Endothelial cell of umbilical vein (primary cell): ENCODE measurements at regions not wholly inside any gene's neighbourhood (a gene's known extent, or its start where the extent isn't known, plus 50 kb on each side); places are given as distances from the start of the nearest gene placed in this dataset.

Experiments used
- BruUV-seq: library from RNA; stranded (reverse); fragments of 400-500 nt; replicated peaks from 2 replicates; lab custom pipeline; 2021; lab: Mats Ljungman, UMichigan
- CTCF ChIA-PET: fragments of 300-600, 350-600 bp; sonication (Branson Sonifier 250); formaldehyde crosslinking; loops from one replicate; lab custom pipeline; 2021; ENCODE audit warnings: antibody characterized with exemption, inconsistent platforms; lab: Charles Lee
- POLR2A ChIA-PET: fragments of 300-600, 350-600 bp; sonication (Branson Sonifier 250); formaldehyde crosslinking; loops from one replicate; lab custom pipeline; 2021; ENCODE audit warnings: antibody characterized with exemption, inconsistent platforms; lab: Charles Lee
- DNase-seq: peaks from one replicate; pipeline ENCODE4 v3.0.0-alpha.2; 2011; ENCODE audit warnings: low read depth, low spot score
- FAIRE-seq: peaks from 2 replicates; lab custom pipeline; 2011; peaks lifted over from hg19 to GRCh38; lab: Jason Lieb, UNC
- H2AFZ ChIP-seq: 2 replicates; pipeline ENCODE4 v1.6.0; 2012; ENCODE audit warnings: low read depth, low read length, control low read depth, inconsistent platforms
- H3K27ac ChIP-seq: 2 replicates; pipeline ENCODE4 v1.5.1; 2011; ENCODE audit warnings: low read depth, mild to moderate bottlenecking, control low read depth, low read length, moderate library complexity; ENCODE audit not compliant: insufficient read depth
- H3K27me3 ChIP-seq, 2 experiments: 2 replicates each; pipeline versions ENCODE4 v1.6.0 to v1.6.1; 2011; ENCODE audit warnings: low read length in 2 of 2, mixed read lengths in 1 of 2; ENCODE audit not compliant: control insufficient read depth in 2 of 2, insufficient read depth in 2 of 2
- H3K36me3 ChIP-seq, 2 experiments: 2 replicates in 1 of 2; 3 replicates in 1 of 2; pipeline ENCODE4 v1.5.1; 2011; ENCODE audit warnings: low read length in 2 of 2, mild to moderate bottlenecking in 1 of 2, moderate library complexity in 1 of 2; ENCODE audit not compliant: control insufficient read depth in 2 of 2, insufficient read depth in 2 of 2; ENCODE audit errors: extremely low read depth in 1 of 2
- H3K4me1 ChIP-seq: 3 replicates; pipeline ENCODE4 v1.5.1; 2011; ENCODE audit warnings: mild to moderate bottlenecking, low read length; ENCODE audit not compliant: control insufficient read depth, insufficient read depth; ENCODE audit errors: extremely low read depth
- H3K4me2 ChIP-seq: 2 replicates; pipeline ENCODE4 v1.6.1; 2011; ENCODE audit warnings: low read length, control low read depth, mixed read lengths; ENCODE audit not compliant: insufficient read depth
- H3K4me3 ChIP-seq, 3 experiments: fragments of 200-600 bp in 1 of 3; sonication (generic), shearing (Covaris generic) in 1 of 3; replicated peaks in 1 of 3; 2 replicates each; pipeline ENCODE4 v1.5.1; 2011 to 2016; ENCODE audit warnings: control low read depth in 3 of 3, low read length in 3 of 3, mild to moderate bottlenecking in 2 of 3, inconsistent platforms in 1 of 3, low read depth in 1 of 3, moderate library complexity in 1 of 3; ENCODE audit not compliant: insufficient read depth in 1 of 3
- H3K79me2 ChIP-seq: 2 replicates; pipeline ENCODE4 v1.6.0; 2012; ENCODE audit warnings: low read length, inconsistent platforms; ENCODE audit not compliant: control insufficient read depth, insufficient read depth
- H3K9ac ChIP-seq: replicated peaks from 2 replicates; pipeline ENCODE3; 2011; ENCODE audit warnings: low read length, control low read depth; ENCODE audit not compliant: insufficient read depth; ENCODE audit errors: extremely low read depth
- H3K9me1 ChIP-seq: replicated peaks from 3 replicates; pipeline ENCODE4 v1.6.0; 2011; ENCODE audit warnings: mild to moderate bottlenecking, low read length; ENCODE audit not compliant: control insufficient read depth, insufficient read depth; ENCODE audit errors: extremely low read depth
- H3K9me3 ChIP-seq: replicated peaks from 2 replicates; pipeline ENCODE4 v1.5.1; 2012; ENCODE audit warnings: low read length, inconsistent platforms; ENCODE audit not compliant: control insufficient read depth, insufficient read depth
- H4K20me1 ChIP-seq: replicated peaks from 2 replicates; pipeline ENCODE3; 2011; ENCODE audit warnings: mild to moderate bottlenecking, low read length; ENCODE audit not compliant: control insufficient read depth, insufficient read depth; ENCODE audit errors: extremely low read depth
- EZH2 ChIP-seq: IDR thresholded peaks from 2 replicates; pipeline ENCODE4 v1.6.1; 2012; ENCODE audit warnings: borderline replicate concordance, low read depth, mild to moderate bottlenecking, moderate library complexity, low read length, inconsistent platforms; ENCODE audit not compliant: severe bottlenecking
- FOS ChIP-seq: IDR thresholded peaks from 2 replicates; pipeline ENCODE4 v1.6.1; 2011; ENCODE audit warnings: mild to moderate bottlenecking, low read length, moderate library complexity, borderline replicate concordance; ENCODE audit not compliant: insufficient read depth
- GATA2 ChIP-seq: IDR thresholded peaks from 2 replicates; pipeline ENCODE4 v1.7.0; 2011; ENCODE audit warnings: low read depth, mild to moderate bottlenecking, moderate library complexity, mixed read lengths, low read length; ENCODE audit not compliant: insufficient read length, insufficient read depth
- JUN ChIP-seq: IDR thresholded peaks from 2 replicates; pipeline ENCODE4 v1.6.1; 2011; ENCODE audit warnings: borderline replicate concordance, low read depth; ENCODE audit not compliant: insufficient read length, insufficient read depth
- MAX ChIP-seq: IDR thresholded peaks from 2 replicates; pipeline ENCODE4 v1.6.1; 2011; ENCODE audit not compliant: insufficient read depth, insufficient read length
- POLR2A ChIP-seq: IDR thresholded peaks from 2 replicates; pipeline ENCODE4 v1.6.1; 2012; ENCODE audit warnings: low read depth, mild to moderate bottlenecking, control low read depth, low read length
- POLR2AphosphoS5 ChIP-seq: IDR thresholded peaks from 2 replicates; pipeline ENCODE4 v1.6.1; 2012; ENCODE audit warnings: low read depth, mild to moderate bottlenecking, control low read depth, low read length, moderate library complexity; ENCODE audit not compliant: insufficient read depth
- dilution Hi-C: fragments of 300-500 bp; cut with MboI; formaldehyde crosslinking; loops from one replicate; pipeline ENCODE4 v1.15.0; 2019; ENCODE audit warnings: low sequenced_read_pairs; ENCODE audit not compliant: extremely low pct_ligation_motif_present
- intact Hi-C: fragments of 100-400 bp; cut with micrococcal nuclease; formaldehyde crosslinking; loops from one replicate; pipeline ENCODE4 v1.10.0; 2022
- TF ChIP-seq, protein P1 (sequence below), 2 donors: IDR thresholded peaks; 1 replicate in 1 of 2; 2 replicates in 1 of 2; pipeline ENCODE4 v1.5.1; 2011; ENCODE audit warnings: low read length in 2 of 2, mild to moderate bottlenecking in 2 of 2, moderate library complexity in 2 of 2, control low read depth in 1 of 2, inconsistent platforms in 1 of 2, low read depth in 1 of 2; ENCODE audit not compliant: insufficient read depth in 1 of 2; ENCODE audit errors: extremely low read depth in 1 of 2

DNA sequence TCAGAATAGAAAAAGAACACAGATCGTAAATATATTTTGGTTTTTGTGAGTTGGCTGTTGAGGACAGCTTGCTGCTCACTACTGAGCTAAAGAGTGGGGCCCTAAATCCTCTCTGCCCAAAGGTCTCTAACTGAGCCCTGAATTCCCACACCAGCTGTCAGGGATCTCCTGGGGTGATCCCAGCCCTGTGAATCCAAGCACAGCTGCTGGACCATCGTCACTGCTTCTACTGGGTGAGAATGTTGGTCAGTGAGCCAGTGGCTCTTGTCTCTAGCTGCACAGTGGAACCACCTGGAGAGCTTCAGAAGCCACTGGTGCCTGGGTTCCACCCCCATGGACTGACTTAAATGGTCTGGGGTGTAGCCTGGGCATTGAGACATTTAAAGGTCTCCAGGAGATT, 90.5 kb upstream of the IL12A start:
- Histone ChIP-seq H3K27ac (no peak overlapping the region), H2AFZ (no peak overlapping the region), H4K20me1 (no peaks in the 10 kb centered on the region), H3K9me1 (no peaks in the 10 kb centered on the region), H3K79me2 (no peaks in the 10 kb centered on the region), H3K4me2 (no peak overlapping the region), H3K4me3 (no peak overlapping the region), H3K27me3 (no peaks in the 10 kb centered on the region), H3K36me3 (peaks cover 7 to 17% of the 10 kb centered on the region in 2 experiments), H3K4me1 (no peaks in the 10 kb centered on the region), H3K9me3 (no peaks in the 10 kb centered on the region), H3K9ac (no peak overlapping the region)
- FAIRE-seq (no peak), DNase-seq (no peak)
- BruUV-seq: no TSS peak
- ChIA-PET CTCF (interaction anchor here (1.2 to 5.3 kb wide), 3 partner anchors 13 to 91 kb away, joined by 6 to 34 read pairs (median 7); partner anchors contain the start of gene IL12A), POLR2A (no interaction called here)
- intact Hi-C loops (no loop called here), dilution Hi-C loops (no loop called here)
- TF ChIP-seq FOS (no peak), JUN (no peak), GATA2 (no peak), POLR2A (no peak), MAX (no peak), POLR2AphosphoS5 (no peak), EZH2 (no peak)
- TF ChIP-seq, protein P1, sequence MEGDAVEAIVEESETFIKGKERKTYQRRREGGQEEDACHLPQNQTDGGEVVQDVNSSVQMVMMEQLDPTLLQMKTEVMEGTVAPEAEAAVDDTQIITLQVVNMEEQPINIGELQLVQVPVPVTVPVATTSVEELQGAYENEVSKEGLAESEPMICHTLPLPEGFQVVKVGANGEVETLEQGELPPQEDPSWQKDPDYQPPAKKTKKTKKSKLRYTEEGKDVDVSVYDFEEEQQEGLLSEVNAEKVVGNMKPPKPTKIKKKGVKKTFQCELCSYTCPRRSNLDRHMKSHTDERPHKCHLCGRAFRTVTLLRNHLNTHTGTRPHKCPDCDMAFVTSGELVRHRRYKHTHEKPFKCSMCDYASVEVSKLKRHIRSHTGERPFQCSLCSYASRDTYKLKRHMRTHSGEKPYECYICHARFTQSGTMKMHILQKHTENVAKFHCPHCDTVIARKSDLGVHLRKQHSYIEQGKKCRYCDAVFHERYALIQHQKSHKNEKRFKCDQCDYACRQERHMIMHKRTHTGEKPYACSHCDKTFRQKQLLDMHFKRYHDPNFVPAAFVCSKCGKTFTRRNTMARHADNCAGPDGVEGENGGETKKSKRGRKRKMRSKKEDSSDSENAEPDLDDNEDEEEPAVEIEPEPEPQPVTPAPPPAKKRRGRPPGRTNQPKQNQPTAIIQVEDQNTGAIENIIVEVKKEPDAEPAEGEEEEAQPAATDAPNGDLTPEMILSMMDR (IDR thresholded peaks at IDR 0.05; ENCODE audit: extremely low read depth in 1 of 2, insufficient read depth in 1 of 2, low read depth in 1 of 2, low read length in 2 of 2): no peak
